Upper lobe of left lung (tissue), 4 donors: ENCODE measurements at regions not wholly inside any gene's neighbourhood (a gene's known extent, or its start where the extent isn't known, plus 50 kb on each side); places are given as distances from the start of the nearest gene placed in this dataset.

Experiments used
- CTCF ChIP-seq, 6 experiments: fragments of 450-650 bp in 4 of 6; fragments of 200-600 bp in 2 of 6; sonication (generic) in 2 of 6; IDR thresholded peaks; one replicate each; pipeline ENCODE4 v1.5.1; 2016 to 2019; ENCODE audit warnings: antibody characterized with exemption in 6 of 6
- EP300 ChIP-seq, 4 donors: sonication (generic); formaldehyde crosslinking; IDR thresholded peaks; one replicate each; pipeline ENCODE4 v1.5.1; 2017; ENCODE audit warnings: antibody characterized with exemption in 4 of 4, control low read depth in 2 of 4
- POLR2A ChIP-seq, 4 donors: fragments of 450-650 bp; IDR thresholded peaks; one replicate each; pipeline ENCODE4 v1.5.1; 2016 to 2017; ENCODE audit warnings: antibody characterized with exemption in 4 of 4, mild to moderate bottlenecking in 2 of 4
- POLR2AphosphoS5 ChIP-seq, 2 donors: sonication (generic); formaldehyde crosslinking; IDR thresholded peaks; one replicate each; pipeline ENCODE4 v1.5.1; 2017; ENCODE audit warnings: antibody characterized with exemption in 2 of 2

DNA sequence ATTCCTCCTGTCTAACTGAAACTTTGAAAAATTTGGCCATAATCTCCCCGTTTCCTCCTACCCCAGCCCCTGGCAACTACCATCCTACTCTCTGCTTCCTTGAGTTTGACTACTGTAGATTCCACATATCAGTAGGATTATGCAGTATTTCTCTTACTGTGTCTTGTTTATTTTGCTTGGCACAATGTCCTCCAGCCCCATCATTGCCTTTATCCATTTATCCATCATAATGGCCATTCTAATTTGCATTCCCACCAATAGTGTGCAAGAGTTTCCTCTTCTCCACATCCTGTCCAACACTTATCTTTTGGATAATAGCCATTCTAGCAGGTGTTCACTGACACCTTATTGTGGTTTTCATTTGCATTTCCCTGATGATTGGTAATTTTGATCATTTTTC is 202.3 kb downstream of the THBS2 start:
- no peak for TF ChIP-seq CTCF (IDR thresholded peaks at IDR 0.05)
- TF ChIP-seq POLR2A (IDR thresholded peaks at IDR 0.05): no peak
- no peak for TF ChIP-seq POLR2AphosphoS5 (IDR thresholded peaks at IDR 0.05)
- no peak for TF ChIP-seq EP300 (IDR thresholded peaks at IDR 0.05)
